HepG2 (cell line): ENCODE measurements at regions not wholly inside any gene's neighbourhood (a gene's known extent, or its start where the extent isn't known, plus 50 kb on each side); places are given as distances from the start of the nearest gene placed in this dataset.

Experiments used
- ATF1 ChIP-seq: IDR thresholded peaks from 2 replicates; pipeline ENCODE4 v1.6.1; 2016; ENCODE audit warnings: mild to moderate bottlenecking, control low read depth
- CTCF ChIP-seq: sonication (generic); formaldehyde crosslinking; IDR thresholded peaks from 2 replicates; pipeline ENCODE4 v1.5.0; 2020; ENCODE audit warnings: mild to moderate bottlenecking, missing genetic modification reagents, moderate library complexity
- FOXA1 ChIP-seq, 2 experiments: fragments of 450-650 bp in 1 of 2; sonication (generic) in 1 of 2; formaldehyde crosslinking in 1 of 2; IDR thresholded peaks; 2 replicates each; pipeline versions ENCODE4 v1.4.0 to v1.6.1; 2016 to 2020; ENCODE audit warnings: missing genetic modification reagents in 1 of 2
- MXI1 ChIP-seq: IDR thresholded peaks from 3 replicates; pipeline ENCODE4 v1.6.1; 2012; ENCODE audit warnings: low read depth, low read length, inconsistent platforms, borderline replicate concordance
- RAD51 ChIP-seq: fragments of 450-650 bp; IDR thresholded peaks from 2 replicates; pipeline ENCODE4 v1.6.1; 2016; ENCODE audit warnings: borderline replicate concordance
- TAF1 ChIP-seq: sonication (generic); formaldehyde crosslinking; IDR thresholded peaks from 2 replicates; pipeline ENCODE4 v1.4.0; 2020; ENCODE audit warnings: missing genetic modification reagents
- ZBTB20 ChIP-seq: sonication (generic); formaldehyde crosslinking; IDR thresholded peaks from 2 replicates; pipeline ENCODE4 v1.8.1; 2023; ENCODE audit warnings: missing genetic modification reagents, low read depth, mild to moderate bottlenecking, borderline replicate concordance
- ZNF251 ChIP-seq: sonication (generic); formaldehyde crosslinking; IDR thresholded peaks from 2 replicates; pipeline ENCODE4 v1.9.0; 2021; ENCODE audit warnings: mild to moderate bottlenecking, missing genetic modification reagents
- TF ChIP-seq, protein P1 (sequence below): IDR thresholded peaks from 2 replicates; pipeline ENCODE4 v1.6.1; 2012; ENCODE audit warnings: inconsistent platforms

DNA sequence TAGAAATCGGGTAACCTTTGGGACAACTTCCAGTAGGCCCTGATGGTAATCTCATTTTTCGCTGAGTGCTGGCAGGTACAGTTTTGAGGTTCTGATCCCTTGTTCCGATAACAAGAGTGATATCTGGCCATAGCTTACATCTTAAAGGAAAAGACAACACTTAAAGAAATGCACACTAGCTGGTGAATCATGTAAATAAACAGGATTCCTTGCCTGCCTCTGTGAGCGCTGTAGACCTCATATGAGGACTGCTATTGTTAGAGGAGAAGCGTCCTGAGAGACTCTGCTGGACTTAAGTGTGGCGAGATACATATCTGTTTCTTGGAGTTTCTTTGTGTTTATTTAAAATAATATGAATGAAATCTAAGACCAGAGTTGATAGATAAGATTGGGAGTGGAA, 149.3 kb upstream of the SLC4A4 start:
- TF ChIP-seq CTCF (CRISPR knock-in tag) (no peak), ZBTB20 (CRISPR knock-in tag) (no peak), RAD51 (no peak), TAF1 (CRISPR knock-in tag) (no peak), MXI1 (no peak), ATF1 (CRISPR knock-in tag) (no peak), ZNF251 (CRISPR knock-in tag) (no peak), FOXA1 (IDR thresholded peaks at IDR 0.05) (no peak), FOXA1 (CRISPR knock-in tag; IDR thresholded peaks at IDR 0.05) (no peak)
- TF ChIP-seq, protein P1, sequence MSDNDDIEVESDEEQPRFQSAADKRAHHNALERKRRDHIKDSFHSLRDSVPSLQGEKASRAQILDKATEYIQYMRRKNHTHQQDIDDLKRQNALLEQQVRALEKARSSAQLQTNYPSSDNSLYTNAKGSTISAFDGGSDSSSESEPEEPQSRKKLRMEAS = no peak
